ENCODE measurements at regions not wholly inside any gene's neighbourhood (a gene's known extent, or its start where the extent isn't known, plus 50 kb on each side); places are given as distances from the start of the nearest gene placed in this dataset.
"Not testable (repeated sequence)": the region's sequence is repeated elsewhere in the genome, so short reads cannot be mapped to it uniquely, and the experiment has no call there.

DNA sequence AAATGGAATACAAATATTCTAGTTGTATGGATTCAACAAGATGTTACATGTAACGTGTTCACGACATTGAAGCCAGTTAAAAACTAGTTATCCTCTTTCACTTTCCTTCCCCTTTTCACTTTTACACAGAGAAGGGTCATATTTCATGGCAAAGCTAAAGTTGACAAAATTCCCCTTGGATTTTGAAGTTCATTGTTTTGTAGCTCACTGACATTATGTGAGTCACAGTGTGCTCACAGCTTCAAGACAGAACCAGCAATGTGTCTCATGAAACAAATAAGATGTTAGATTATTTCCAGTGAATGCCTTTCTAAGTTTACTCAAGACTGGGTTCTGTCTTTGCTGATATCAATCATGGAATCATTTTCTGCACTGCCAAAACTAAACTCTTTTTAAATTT lies 535.5 kb upstream of the GRIN3A start:
- DNase-seq (ENCODE audit: low read depth), result peak; percentile 38
- TF ChIP-seq CTCF (IDR thresholded peaks at IDR 0.05; ENCODE audit: insufficient read depth, low read length, poor library complexity, severe bottlenecking), result no peak

DNA sequence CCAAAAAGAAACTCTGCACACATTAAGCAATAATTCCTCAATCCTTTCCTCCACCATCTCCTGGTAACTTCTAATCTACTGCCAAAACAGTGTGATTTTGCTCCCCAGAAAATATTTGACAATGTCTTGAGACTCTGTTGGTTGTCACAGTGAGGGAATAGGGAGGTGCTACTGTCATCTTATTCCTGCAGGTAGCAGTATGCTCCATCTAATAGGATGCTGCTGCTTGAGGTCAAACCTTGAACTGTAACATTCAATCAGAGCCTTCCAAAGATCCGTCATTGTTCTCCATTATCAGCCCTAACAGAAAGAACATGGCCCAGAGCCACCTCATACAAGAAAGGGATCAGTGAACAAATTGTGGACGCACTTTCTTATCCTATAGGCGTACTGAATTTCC lies 514.7 kb upstream of the GRIN3A start:
- Histone ChIP-seq H3K36me3 (ENCODE audit: control insufficient read depth, insufficient read depth, low read length) (no peaks in the 10 kb centered on the region), H3K4me3 (ENCODE audit: low read depth, low read length) (no peak overlapping the region), H3K27me3 (ENCODE audit: control insufficient read depth, insufficient read depth, low read length) (no peaks in the 10 kb centered on the region)
- no peak for DNase-seq (ENCODE audit: low read depth)
- TF ChIP-seq CTCF (IDR thresholded peaks at IDR 0.05; ENCODE audit: insufficient read depth, low read length, poor library complexity, severe bottlenecking), result no peak

More for the DNA sequence above, 535.5 kb upstream of the GRIN3A start:
- H3K4me3 ChIP-seq (ENCODE audit: low read depth, low read length), result no peak overlapping the region
- H3K27me3 ChIP-seq (ENCODE audit: control insufficient read depth, insufficient read depth, low read length), result no peaks in the 10 kb centered on the region
- no peaks in the 10 kb centered on the region for H3K36me3 ChIP-seq (ENCODE audit: control insufficient read depth, insufficient read depth, low read length)

DNA sequence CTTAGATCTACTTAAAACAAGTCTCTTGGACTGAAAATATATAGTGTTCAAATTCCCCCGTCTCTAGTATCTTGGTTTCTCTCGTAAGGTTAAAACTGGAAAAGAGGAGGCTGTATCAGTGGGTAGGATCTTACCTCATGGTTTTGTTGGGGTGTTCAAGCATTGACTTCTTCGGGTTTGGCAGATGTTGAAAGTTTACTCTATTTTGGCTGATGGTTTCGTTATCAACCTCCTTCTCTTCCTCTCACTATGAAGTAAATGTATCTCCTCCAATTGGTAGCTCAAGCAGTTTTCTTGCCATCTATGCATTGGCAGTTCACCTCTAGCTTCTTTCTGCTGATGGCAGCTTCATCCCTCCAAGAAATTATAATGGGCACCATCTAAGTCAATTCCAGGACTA lies 506.5 kb upstream of the GRIN3A start:
- no peak for TF ChIP-seq CTCF (IDR thresholded peaks at IDR 0.05; ENCODE audit: insufficient read depth, low read length, poor library complexity, severe bottlenecking)
- no peaks in the 10 kb centered on the region for H3K27me3 ChIP-seq (ENCODE audit: control insufficient read depth, insufficient read depth, low read length)
- H3K36me3 ChIP-seq (ENCODE audit: control insufficient read depth, insufficient read depth, low read length), result no peaks in the 10 kb centered on the region
- no peak for DNase-seq (ENCODE audit: low read depth)
- no peak overlapping the region for H3K4me3 ChIP-seq (ENCODE audit: low read depth, low read length)

DNA sequence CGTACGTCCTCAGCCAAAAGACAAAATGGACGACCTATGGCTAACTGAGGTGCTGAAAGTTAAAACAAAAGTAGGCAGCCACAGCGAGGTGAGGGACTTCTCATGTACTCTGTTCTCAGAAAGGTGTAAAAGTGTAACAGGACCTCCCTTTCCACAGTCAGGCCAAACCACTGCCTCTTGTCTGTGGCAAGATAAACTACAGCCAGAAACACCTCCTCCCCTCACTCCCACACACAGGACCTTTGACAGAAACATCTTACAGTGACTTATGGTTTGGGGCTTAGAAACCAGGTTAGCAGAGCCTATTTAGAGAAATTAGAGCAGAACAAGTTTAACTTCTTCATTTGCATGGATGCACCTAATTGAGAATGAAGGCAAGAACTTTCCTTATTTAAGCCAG lies 499.1 kb upstream of the GRIN3A start:
- no peak for TF ChIP-seq CTCF (IDR thresholded peaks at IDR 0.05; ENCODE audit: insufficient read depth, low read length, poor library complexity, severe bottlenecking)
- Histone ChIP-seq H3K36me3 (ENCODE audit: control insufficient read depth, insufficient read depth, low read length) (no peaks in the 10 kb centered on the region), H3K4me3 (ENCODE audit: low read depth, low read length) (no peak overlapping the region), H3K27me3 (ENCODE audit: control insufficient read depth, insufficient read depth, low read length) (no peaks in the 10 kb centered on the region)
- DNase-seq (ENCODE audit: low read depth), result no peak

DNA sequence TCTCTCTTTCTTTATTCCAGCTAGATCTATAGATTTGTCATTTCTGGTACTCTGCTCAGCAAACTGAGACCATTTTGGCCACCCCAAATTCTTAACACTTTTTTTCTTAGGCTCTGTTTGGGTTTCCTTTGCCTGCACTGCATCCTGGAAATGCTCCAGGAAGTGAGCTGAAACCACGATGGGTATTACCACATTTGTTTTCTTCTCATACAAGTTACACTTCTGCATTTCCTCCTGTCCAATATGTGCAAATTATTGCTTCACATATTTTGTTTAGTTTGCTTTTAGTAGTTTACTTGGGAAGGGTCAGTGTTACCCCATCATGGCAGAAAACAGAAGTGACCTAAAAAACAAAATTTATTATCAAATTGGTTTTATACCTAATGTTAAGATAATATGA lies 498.6 kb upstream of the GRIN3A start:
- no peaks in the 10 kb centered on the region for H3K27me3 ChIP-seq (ENCODE audit: control insufficient read depth, insufficient read depth, low read length)
- H3K4me3 ChIP-seq (ENCODE audit: low read depth, low read length), result no peak overlapping the region
- TF ChIP-seq CTCF (IDR thresholded peaks at IDR 0.05; ENCODE audit: insufficient read depth, low read length, poor library complexity, severe bottlenecking), result no peak
- H3K36me3 ChIP-seq (ENCODE audit: control insufficient read depth, insufficient read depth, low read length), result no peaks in the 10 kb centered on the region
- DNase-seq (ENCODE audit: low read depth), result no peak

GRCh38 chr9:102227416-102227815 lies 489.0 kb upstream of the GRIN3A start:
- H3K4me3 ChIP-seq (ENCODE audit: low read depth, low read length); H3K27me3 ChIP-seq (ENCODE audit: control insufficient read depth, insufficient read depth, low read length); DNase-seq (ENCODE audit: low read depth); H3K36me3 ChIP-seq (ENCODE audit: control insufficient read depth, insufficient read depth, low read length): not testable (repeated sequence)

Measured in kidney epithelial cell (primary cell).